ENCODE measurements at regions not wholly inside any gene's neighbourhood (a gene's known extent, or its start where the extent isn't known, plus 50 kb on each side); places are given as distances from the start of the nearest gene placed in this dataset.

- DNase-seq = no peak
Measured at GRCh38 chr12:28601570-28602058, 411.4 kb downstream of the CCDC91 start.

- no peak for DNase-seq
Measured at GRCh38 chr12:28602786-28603185, 412.5 kb downstream of the CCDC91 start.

- DNase-seq = no peak
Measured at GRCh38 chr12:28603239-28603638, 413.0 kb downstream of the CCDC91 start.

GRCh38 chr12:28603801-28604200 is 413.5 kb downstream of the CCDC91 start:
- DNase-seq = no peak

GRCh38 chr12:28604240-28604639 is 414.0 kb downstream of the CCDC91 start:
- no peak for DNase-seq

- no peak for DNase-seq
Measured at GRCh38 chr12:28606967-28607557, 416.8 kb downstream of the CCDC91 start.

GRCh38 chr12:28610401-28611114 is 420.3 kb downstream of the CCDC91 start:
- DNase-seq = no peak

GRCh38 chr12:28611115-28611435 is 420.8 kb downstream of the CCDC91 start:
- no peak for DNase-seq

- DNase-seq = no peak
Measured at GRCh38 chr12:28611449-28611848, 421.2 kb downstream of the CCDC91 start.

GRCh38 chr12:28618171-28618570 is 427.9 kb downstream of the CCDC91 start:
- no peak for DNase-seq

GRCh38 chr12:28618772-28619171 is 428.5 kb downstream of the CCDC91 start:
- no peak for DNase-seq

- DNase-seq = no peak
Measured at GRCh38 chr12:28620281-28620680, 430.0 kb downstream of the CCDC91 start.

- no peak for DNase-seq
Measured at GRCh38 chr12:28622406-28622805, 432.1 kb downstream of the CCDC91 start.

- no peak for DNase-seq
Measured at GRCh38 chr12:28626504-28626903, 436.2 kb downstream of the CCDC91 start.

GRCh38 chr12:28629691-28630090 is 439.4 kb downstream of the CCDC91 start:
- no peak for DNase-seq

GRCh38 chr12:28631831-28632230 is 441.6 kb downstream of the CCDC91 start:
- DNase-seq = no peak

- no peak for DNase-seq
Measured at GRCh38 chr12:28640519-28640918, 450.3 kb downstream of the CCDC91 start.

GRCh38 chr12:28645436-28645835 is 455.2 kb downstream of the CCDC91 start:
- DNase-seq = no peak

- DNase-seq = no peak
Measured at GRCh38 chr12:28645891-28646290, 455.6 kb downstream of the CCDC91 start.

GRCh38 chr12:28650906-28651305 is 460.6 kb downstream of the CCDC91 start:
- no peak for DNase-seq

GRCh38 chr12:28652239-28652638 is 462.0 kb downstream of the CCDC91 start:
- DNase-seq = no peak

GRCh38 chr12:28681980-28682379 is 467.1 kb upstream of the FAR2 start:
- no peak for DNase-seq

- no peak for DNase-seq
Measured at GRCh38 chr12:28683366-28683765, 465.7 kb upstream of the FAR2 start.

- DNase-seq = no peak
Measured at GRCh38 chr12:28689398-28690175, 459.5 kb upstream of the FAR2 start.

All from NCI-H146 (cell line).